ENCODE measurements at regions not wholly inside any gene's neighbourhood (a gene's known extent, or its start where the extent isn't known, plus 50 kb on each side); places are given as distances from the start of the nearest gene placed in this dataset.

- DNase-seq, result no peak
These were observed 384.9 kb upstream of the DCC start for GRCh38 chr18:51955136-51955535.

- DNase-seq, result no peak
These were observed 383.0 kb upstream of the DCC start for GRCh38 chr18:51957001-51957400.

DNA sequence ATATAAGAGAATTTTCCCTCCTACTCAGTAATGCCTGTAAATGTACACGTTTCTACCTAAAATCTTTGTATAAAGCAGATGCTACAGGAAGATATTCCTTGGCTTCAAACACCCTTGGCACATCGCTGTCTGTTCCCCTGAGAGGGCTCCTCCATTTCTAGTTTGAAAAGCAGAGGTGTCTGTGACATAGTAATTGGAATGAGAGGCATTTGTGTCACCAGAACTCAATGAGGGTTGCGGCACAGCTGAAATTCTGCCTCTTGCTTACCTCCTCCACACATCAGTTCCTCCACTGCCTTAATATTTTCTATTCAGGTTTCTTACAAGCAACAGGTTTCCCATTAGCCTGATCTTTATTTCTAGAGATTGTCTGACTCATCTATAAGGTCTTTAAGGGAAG, 359.9 kb upstream of the DCC start:
- DNase-seq, result no peak

GRCh38 chr18:51988277-51988676, 351.7 kb upstream of the DCC start:
- no peak for DNase-seq

GRCh38 chr18:51997129-51997528, 342.9 kb upstream of the DCC start:
- DNase-seq, result no peak

GRCh38 chr18:51998066-51998465, 341.9 kb upstream of the DCC start:
- no peak for DNase-seq

DNA sequence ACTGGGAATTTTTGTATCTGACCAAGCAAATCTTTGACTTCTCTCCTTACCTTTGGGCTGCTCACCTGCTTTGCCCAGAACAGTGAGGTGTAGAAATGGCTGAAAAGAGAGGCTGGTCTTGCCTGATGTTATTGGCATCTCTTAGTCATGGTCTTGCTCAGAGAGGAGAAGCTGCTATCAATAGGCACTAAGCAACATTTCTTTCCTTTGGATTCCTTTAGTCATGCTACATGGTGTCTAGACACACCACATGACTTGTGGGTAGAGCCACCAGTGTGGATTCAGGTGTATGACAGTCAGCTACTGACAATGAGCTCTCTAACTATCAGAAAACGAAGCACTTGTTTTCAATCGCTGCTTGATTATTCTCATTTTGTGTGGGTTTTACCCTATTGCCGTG, 341.3 kb upstream of the DCC start:
- no peak for DNase-seq

DNA sequence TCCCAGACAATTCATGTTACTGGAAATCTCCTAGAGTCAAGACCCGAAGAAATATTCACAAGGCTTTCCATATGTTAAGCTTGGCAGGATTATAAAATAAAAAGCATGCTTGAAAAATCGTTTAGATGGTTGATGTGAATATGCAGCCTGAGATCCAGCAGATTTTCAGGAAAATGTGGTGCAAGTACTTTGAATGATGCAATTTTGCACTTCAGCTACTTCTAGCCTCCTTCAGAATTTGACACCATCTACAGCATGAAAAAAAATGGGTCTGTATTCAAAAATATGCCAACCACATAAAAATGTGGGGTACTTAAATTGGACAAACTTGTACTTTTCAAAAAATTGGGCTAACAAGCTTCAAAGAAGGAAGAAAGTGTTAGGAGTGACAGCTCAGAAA, 340.6 kb upstream of the DCC start:
- DNase-seq, result no peak

- no peak for DNase-seq
These were observed 339.6 kb upstream of the DCC start for GRCh38 chr18:52000435-52000834.

- no peak for DNase-seq
These were observed 338.9 kb upstream of the DCC start for GRCh38 chr18:52001106-52001505.

DNA sequence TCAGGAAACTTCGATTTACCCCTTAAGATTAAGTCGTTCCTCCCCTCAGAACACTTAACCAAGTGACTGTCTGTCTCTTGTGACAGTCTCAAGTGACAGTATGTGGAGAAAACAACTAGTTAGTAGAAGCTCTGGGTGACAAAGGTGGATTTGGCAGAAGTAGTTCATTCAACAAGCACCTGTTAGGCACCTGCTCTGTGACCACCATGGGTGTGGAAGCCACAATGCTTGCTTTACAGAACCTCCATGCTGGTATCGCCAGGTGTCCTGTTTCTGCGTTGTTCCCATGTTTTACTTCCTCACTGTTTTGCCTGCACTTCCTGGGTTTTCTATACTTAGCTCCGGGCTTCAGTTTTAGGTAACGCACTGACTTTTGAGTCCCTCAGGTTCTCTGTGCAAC, 337.4 kb upstream of the DCC start:
- DNase-seq, result no peak

- DNase-seq, result no peak
These were observed 332.9 kb upstream of the DCC start for GRCh38 chr18:52007105-52007504.

- no peak for DNase-seq
These were observed 331.7 kb upstream of the DCC start for GRCh38 chr18:52008330-52008729.

DNA sequence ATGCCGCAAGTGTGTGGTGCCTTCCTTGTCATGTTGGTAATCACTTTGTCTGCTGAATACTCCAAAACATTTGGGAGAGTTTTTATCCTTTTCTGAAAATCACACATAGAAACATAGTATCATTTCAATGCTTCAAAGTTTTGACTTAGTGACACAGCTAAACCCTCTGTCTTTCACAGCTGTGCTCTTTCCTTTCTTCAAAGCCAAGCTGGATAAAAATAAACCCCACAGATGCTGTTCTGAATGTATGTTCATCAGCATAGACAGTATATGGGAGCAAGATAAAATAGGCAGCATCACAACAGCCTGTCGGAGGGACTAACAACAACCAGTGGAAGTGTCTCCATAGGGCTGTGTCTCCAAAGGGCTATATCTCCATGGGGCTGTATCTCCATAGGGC, 331.3 kb upstream of the DCC start:
- DNase-seq, result no peak

GRCh38 chr18:52009958-52010357, 330.0 kb upstream of the DCC start:
- no peak for DNase-seq

DNA sequence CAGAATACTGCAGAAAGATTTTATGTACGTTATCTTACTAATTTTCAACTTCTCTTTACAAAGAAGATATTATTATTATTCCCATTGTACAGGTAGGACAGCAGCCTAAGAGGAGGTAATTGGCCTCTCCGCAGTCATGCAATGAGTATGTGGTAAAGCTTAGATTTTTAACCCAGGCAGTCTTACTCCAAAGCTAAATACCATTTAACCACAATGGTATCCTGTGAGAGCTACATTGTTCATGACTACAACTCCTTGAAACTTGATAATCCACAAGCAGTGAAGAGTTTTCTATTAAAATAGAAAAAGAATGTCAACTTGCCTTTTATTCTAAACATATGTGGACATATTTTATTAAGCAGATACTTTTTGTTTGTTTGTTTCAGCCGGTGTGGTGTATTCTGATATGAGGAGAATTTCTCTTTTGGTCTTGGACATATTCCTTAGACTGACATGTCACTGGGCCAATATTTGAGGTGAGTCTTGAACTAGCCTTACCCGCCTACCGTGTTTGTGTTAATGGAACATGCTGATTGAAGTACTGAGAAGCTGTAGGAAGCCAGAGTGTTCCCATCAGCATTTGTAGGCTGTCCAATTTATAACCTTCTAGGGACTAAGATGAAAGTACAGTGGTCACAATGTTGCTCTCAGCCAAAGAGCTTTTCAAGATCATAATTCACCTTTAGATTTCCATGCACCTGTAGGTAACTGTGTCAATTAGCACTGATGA, 293.9 kb upstream of the DCC start:
- no peak for DNase-seq

- DNase-seq, result no peak
These were observed 293.2 kb upstream of the DCC start for GRCh38 chr18:52046842-52047241.

DNA sequence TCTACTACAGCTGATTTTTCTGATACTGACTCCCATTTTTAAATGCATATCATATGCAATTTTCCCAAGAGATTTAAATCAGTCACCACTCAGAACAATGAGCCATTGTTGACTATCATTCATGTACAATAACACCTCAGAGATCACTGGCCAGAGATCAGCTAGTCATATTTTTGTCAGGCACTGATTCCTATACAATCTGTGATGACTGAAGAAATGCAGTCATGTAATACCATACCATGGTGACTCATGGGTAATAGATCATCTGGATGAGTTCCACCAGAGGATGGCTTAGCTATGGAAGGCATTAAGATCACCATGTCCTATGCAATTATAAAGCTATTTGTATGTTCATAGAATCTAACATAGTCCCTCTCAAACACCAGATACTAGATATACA, 285.7 kb upstream of the DCC start:
- DNase-seq, result no peak

DNA sequence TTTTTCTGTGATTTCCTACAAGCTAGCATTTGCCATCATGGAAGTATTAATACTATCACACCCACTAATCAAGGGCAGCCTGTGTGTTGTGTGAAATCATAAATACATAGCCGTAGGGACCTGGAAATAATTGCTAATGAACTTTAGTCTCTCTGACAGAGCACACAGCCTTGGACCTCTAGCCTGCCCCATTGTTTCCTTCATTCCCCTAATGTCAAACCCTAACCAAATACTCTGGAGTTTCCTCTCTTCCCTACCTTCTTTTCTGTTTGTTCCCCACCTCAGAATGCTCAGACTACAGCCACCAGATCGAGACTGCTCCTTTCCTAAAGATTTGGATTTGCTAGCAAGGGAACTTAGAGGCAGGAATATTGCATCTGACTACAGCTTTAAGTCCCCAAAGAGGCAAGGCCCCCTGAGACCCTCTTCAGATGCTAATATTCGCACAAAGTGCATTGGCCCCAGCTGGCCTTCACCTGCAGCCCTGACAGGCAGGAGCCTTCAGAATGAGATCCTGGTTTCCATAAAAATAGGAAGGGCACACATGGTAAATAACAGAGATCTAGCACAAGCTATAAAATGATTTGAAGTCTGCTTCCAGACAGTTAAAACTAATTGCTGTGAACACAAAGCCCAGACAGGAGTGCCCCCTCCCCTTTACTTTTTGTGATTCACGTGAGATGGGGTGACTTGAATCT, 279.2 kb upstream of the DCC start:
- no peak for DNase-seq

DNA sequence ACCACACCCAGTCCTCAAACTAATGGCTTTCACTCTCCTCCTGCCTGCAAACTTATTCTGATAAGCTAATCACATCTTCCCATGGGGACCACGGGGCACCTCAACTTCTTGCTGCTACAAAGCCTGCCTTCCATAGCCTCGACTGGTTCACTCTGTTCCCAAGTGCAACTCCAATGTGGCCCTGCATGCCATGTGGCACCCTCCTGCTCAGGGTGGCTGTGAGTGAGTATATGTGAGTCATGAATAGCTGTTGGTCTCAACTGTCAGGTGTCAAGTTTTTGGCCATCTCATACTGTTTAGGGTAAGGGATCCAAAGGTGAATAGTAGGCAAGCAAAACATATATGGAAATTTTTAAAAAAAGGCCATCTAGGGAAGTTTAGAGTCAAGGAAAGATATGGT, 276.1 kb upstream of the DCC start:
- DNase-seq, result no peak

- DNase-seq, result no peak
These were observed 270.8 kb upstream of the DCC start for GRCh38 chr18:52069201-52069600.

DNA sequence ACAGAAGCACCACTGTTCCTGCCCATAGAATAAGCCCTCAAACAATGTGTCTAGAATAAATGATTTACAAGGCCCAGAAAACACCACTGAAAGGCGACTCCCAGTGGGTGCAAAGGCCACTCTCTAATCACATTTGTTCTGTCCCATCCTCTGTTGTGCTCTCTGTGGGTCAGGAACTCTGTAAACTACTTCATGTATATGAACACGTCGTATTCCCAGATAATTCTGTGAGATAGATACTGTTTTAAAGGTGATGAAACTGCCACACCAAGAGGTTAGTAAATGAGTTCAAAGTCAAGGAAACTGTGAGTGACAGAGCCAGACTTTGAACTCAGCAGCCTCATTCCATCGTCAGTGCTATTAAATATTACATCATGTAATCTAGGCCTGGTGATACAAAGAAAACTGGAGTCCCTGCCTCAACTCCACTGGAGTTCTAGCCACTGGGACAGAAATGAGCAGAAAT, 269.7 kb upstream of the DCC start:
- DNase-seq, result no peak

- no peak for DNase-seq
These were observed 262.6 kb upstream of the DCC start for GRCh38 chr18:52077251-52077983.

DNA sequence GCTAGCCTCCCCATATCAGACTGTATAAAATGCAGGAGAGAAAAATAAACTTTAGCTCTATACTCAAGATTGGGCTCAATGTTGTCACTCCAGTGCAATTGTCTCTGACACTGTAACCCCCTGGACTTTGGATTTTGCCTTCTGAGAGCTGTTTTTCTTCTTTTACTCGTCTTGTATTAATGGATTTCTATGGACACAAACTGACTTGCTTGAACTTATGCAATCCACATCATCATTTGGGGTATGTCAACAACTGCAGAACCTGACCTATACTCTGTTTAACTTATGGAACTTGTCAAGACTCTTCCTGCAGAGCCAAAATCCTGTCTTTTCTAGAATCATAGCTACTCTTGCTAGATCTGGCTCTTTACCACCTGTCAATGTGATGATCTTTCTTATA, 257.8 kb upstream of the DCC start:
- DNase-seq, result no peak

Data from stimulated activated naive CD4-positive, alpha-beta T cell (primary cell).